Lung (tissue), 11 donors: ENCODE measurements at regions not wholly inside any gene's neighbourhood (a gene's known extent, or its start where the extent isn't known, plus 50 kb on each side); places are given as distances from the start of the nearest gene placed in this dataset.

Source experiments
- ATAC-seq: fragments of 200-7000 bp; cut with Tn5 transposase; one replicate; pipeline ENCODE4 v1.9.1; 2020; ENCODE audit warnings: moderate number of reproducible peaks; ENCODE audit not compliant: insufficient read depth, low FRiP score
- DNase-seq, 3 donors: peaks; one replicate each; pipeline ENCODE4 v3.0.0-alpha.2; 2013 to 2017
- H3K27ac ChIP-seq, 2 donors: one replicate each; pipeline ENCODE4 v1.5.1; 2013; ENCODE audit warnings: mild to moderate bottlenecking in 2 of 2, moderate library complexity in 2 of 2, control low read depth in 1 of 2, inconsistent platforms in 1 of 2, low read depth in 1 of 2, low read length in 1 of 2
- H3K27me3 ChIP-seq, 3 donors: one replicate each; pipeline ENCODE4 v1.5.1; 2013; ENCODE audit warnings: low read length in 2 of 3; ENCODE audit not compliant: control insufficient read depth in 3 of 3, insufficient read depth in 3 of 3
- H3K36me3 ChIP-seq, 4 donors: one replicate each; pipeline ENCODE4 v1.5.1; 2013; ENCODE audit warnings: low read length in 4 of 4, mild to moderate bottlenecking in 1 of 4, moderate library complexity in 1 of 4; ENCODE audit not compliant: control insufficient read depth in 4 of 4, insufficient read depth in 4 of 4
- H3K4me1 ChIP-seq, 5 donors: one replicate each; pipeline ENCODE4 v1.5.1; 2013; ENCODE audit warnings: low read length in 5 of 5, mild to moderate bottlenecking in 2 of 5, moderate library complexity in 1 of 5; ENCODE audit not compliant: control insufficient read depth in 5 of 5, insufficient read depth in 5 of 5
- H3K4me3 ChIP-seq: one replicate; pipeline ENCODE4 v1.5.1; 2013; ENCODE audit warnings: mild to moderate bottlenecking, control low read depth, moderate library complexity
- H3K9ac ChIP-seq, 2 donors: one replicate each; pipeline ENCODE4 v1.5.1; 2013; ENCODE audit warnings: low read length in 2 of 2, control low read depth in 1 of 2; ENCODE audit not compliant: insufficient read depth in 1 of 2
- H3K9me3 ChIP-seq, 4 donors: one replicate each; pipeline ENCODE4 v1.5.1; 2013; ENCODE audit warnings: low read length in 3 of 4, mild to moderate bottlenecking in 1 of 4, moderate library complexity in 1 of 4; ENCODE audit not compliant: control insufficient read depth in 4 of 4, insufficient read depth in 3 of 4
- CTCF ChIP-seq: IDR thresholded peaks from 2 replicates; pipeline ENCODE4 v1.5.1; 2012; ENCODE audit warnings: mild to moderate bottlenecking; ENCODE audit errors: control extremely low read depth, extremely low read depth
- WGBS, 2 donors: extraction: QIAGEN DNeasy Blood & Tissue Kit; methylation state at CpG; one replicate each; pipeline ENCODE4 v1.1.7; 2013; 5-methylcytosine and 5-hydroxymethylcytosine counted together
- donor health status: control.
- donor health status: control.
- donor health status: Bipolar disorder and iron deficiency.
- donor health status: healthy.
- donor health status: DM: yes; HTN: yes; CAD: no.

- Histone ChIP-seq H3K36me3 (no peaks in the 10 kb centered on the region), H3K4me1 (peaks cover 0 to 12% (median 0%) of the 10 kb centered on the region in 5 donors), H3K27ac (no peak overlapping the region), H3K9me3 (peaks cover 0 to 2% (median 0%) of the 10 kb centered on the region in 4 donors), H3K27me3 (peaks cover 0 to 4% (median 0%) of the 10 kb centered on the region in 3 donors), H3K9ac (no peak overlapping the region), H3K4me3 (no peak overlapping the region)
- peak; percentile 35 to 53 (median 42) for DNase-seq
- WGBS, 2 donors, result 62 to 81% methylated on average over 9 of the region's 9 CpGs
- no peak for TF ChIP-seq CTCF
- ATAC-seq, result no peak
These were observed 234.9 kb downstream of the BCL11A start for GRCh38 chr2:60318544-60318943.

GRCh38 chr2:60317844-60318243, 235.6 kb downstream of the BCL11A start:
- WGBS, 2 donors, result 41 to 70% methylated on average over 8 of the region's 8 CpGs
- ATAC-seq, result peak; percentile 27
- Histone ChIP-seq H3K9ac (no peak overlapping the region), H3K4me1 (peaks cover 0 to 12% (median 0%) of the 10 kb centered on the region in 5 donors), H3K9me3 (no peaks in the 10 kb centered on the region), H3K27me3 (peaks cover 0 to 2% (median 0%) of the 10 kb centered on the region in 3 donors), H3K36me3 (no peaks in the 10 kb centered on the region), H3K27ac (no peak overlapping the region), H3K4me3 (no peak overlapping the region)
- peak in 1 of 3 donors; percentile 26 for DNase-seq
- no peak for TF ChIP-seq CTCF

- no peak for TF ChIP-seq CTCF
- Histone ChIP-seq H3K36me3 (no peaks in the 10 kb centered on the region), H3K27me3 (peaks cover 0 to 2% (median 0%) of the 10 kb centered on the region in 3 donors), H3K4me1 (peaks cover 0 to 12% (median 0%) of the 10 kb centered on the region in 5 donors), H3K9me3 (no peaks in the 10 kb centered on the region), H3K9ac (no peak overlapping the region), H3K4me3 (no peak overlapping the region), H3K27ac (no peak overlapping the region)
- DNase-seq (no peak), ATAC-seq (no peak)
- 76 to 85% methylated on average over 2 of the region's 2 CpGs for WGBS, 2 donors
These were observed 236.4 kb downstream of the BCL11A start for GRCh38 chr2:60317034-60317386.

- Histone ChIP-seq H3K36me3 (no peaks in the 10 kb centered on the region), H3K9me3 (no peaks in the 10 kb centered on the region), H3K4me3 (no peak overlapping the region), H3K4me1 (peaks cover 0 to 12% (median 0%) of the 10 kb centered on the region in 5 donors), H3K27me3 (peaks cover 0 to 2% (median 0%) of the 10 kb centered on the region in 3 donors), H3K27ac (no peak overlapping the region), H3K9ac (no peak overlapping the region)
- TF ChIP-seq CTCF, result no peak
- no peak for ATAC-seq
- 71 to 82% methylated on average over 7 of the region's 7 CpGs for WGBS, 2 donors
- no peak for DNase-seq
These were observed 236.9 kb downstream of the BCL11A start for GRCh38 chr2:60316381-60317033.
